CD4-positive, alpha-beta T cell (primary cell): ENCODE measurements at regions not wholly inside any gene's neighbourhood (a gene's known extent, or its start where the extent isn't known, plus 50 kb on each side); places are given as distances from the start of the nearest gene placed in this dataset.

ENCODE experiments used
- ATAC-seq: fragments of 200-7000 bp; cut with Tn5 transposase; one replicate; pipeline ENCODE4 v1.10.0; 2022; ENCODE audit warnings: mild to moderate bottlenecking; ENCODE audit not compliant: poor library complexity
- CTCF ChIA-PET: fragments of 350-600 bp; sonication (Branson Sonifier 250); formaldehyde crosslinking; loops from one replicate; lab custom pipeline; 2021; ENCODE audit warnings: antibody characterized with exemption, inconsistent platforms; lab: Charles Lee
- POLR2A ChIA-PET: fragments of 350-600 bp; sonication (Branson Sonifier 250); formaldehyde crosslinking; loops from one replicate; lab custom pipeline; 2021; ENCODE audit warnings: antibody characterized with exemption, inconsistent platforms; lab: Charles Lee
- DNase-seq, 14 experiments: peaks; one replicate each; pipeline ENCODE4 v3.0.0-alpha.2; 2013 to 2020; ENCODE audit warnings: mixed read lengths in 2 of 14
- H3K27ac ChIP-seq, 2 donors: one replicate each; pipeline versions ENCODE4 v1.5.1 to v1.7.0; 2013; ENCODE audit warnings: low read length in 2 of 2, low read depth in 1 of 2, mild to moderate bottlenecking in 1 of 2
- H3K27me3 ChIP-seq, 2 experiments: 1 replicate in 1 of 2; 2 replicates in 1 of 2; pipeline versions ENCODE4 v1.6.1 to v1.7.0; 2013; ENCODE audit warnings: low read length in 2 of 2, control low read depth in 1 of 2, mild to moderate bottlenecking in 1 of 2, moderate library complexity in 1 of 2; ENCODE audit not compliant: insufficient read depth in 2 of 2, control insufficient read depth in 1 of 2
- H3K36me3 ChIP-seq: one replicate; pipeline ENCODE4 v1.6.1; 2013; ENCODE audit warnings: low read length, control low read depth; ENCODE audit not compliant: insufficient read depth
- H3K4me1 ChIP-seq: one replicate; pipeline ENCODE4 v1.6.1; 2013; ENCODE audit warnings: low read length, control low read depth; ENCODE audit not compliant: insufficient read depth
- H3K4me3 ChIP-seq: one replicate; pipeline ENCODE4 v1.5.1; 2013; ENCODE audit warnings: mild to moderate bottlenecking, low read length, moderate library complexity
- H3K9me3 ChIP-seq, 2 experiments: 1 replicate in 1 of 2; 2 replicates in 1 of 2; pipeline versions ENCODE4 v1.6.1 to v1.7.0; 2013; ENCODE audit warnings: low read length in 2 of 2, mild to moderate bottlenecking in 2 of 2, control low read depth in 1 of 2, moderate library complexity in 1 of 2; ENCODE audit not compliant: control insufficient read depth in 1 of 2, insufficient read depth in 1 of 2
- H3K27ac Mint-ChIP-seq: one replicate; pipeline ENCODE4 v1.8.0; 2020; ENCODE audit warnings: mixed read lengths
- H3K27me3 Mint-ChIP-seq: one replicate; pipeline ENCODE4 v1.8.0; 2021; ENCODE audit warnings: mixed read lengths
- H3K36me3 Mint-ChIP-seq: one replicate; pipeline ENCODE4 v1.8.0; 2021; ENCODE audit warnings: low read depth, mixed read lengths
- H3K4me1 Mint-ChIP-seq: one replicate; pipeline ENCODE4 v1.8.0; 2021; ENCODE audit warnings: low read depth, mixed read lengths
- H3K4me3 Mint-ChIP-seq: one replicate; pipeline ENCODE4 v1.8.0; 2020; ENCODE audit warnings: mild to moderate bottlenecking, mixed read lengths
- H3K9me3 Mint-ChIP-seq: one replicate; pipeline ENCODE4 v1.8.0; 2020; ENCODE audit warnings: mixed read lengths
- intact Hi-C, 2 experiments: fragments of 100-400 bp; cut with DNase I in 1 of 2; cut with micrococcal nuclease in 1 of 2; formaldehyde crosslinking; loops; one replicate each; pipeline versions ENCODE4 v1.15.1 to v1.9.0; 2023 to 2025; cut with DNase I, micrococcal nuclease
- TF ChIP-seq, protein P1 (sequence below): fragments of 200-600 bp; IDR thresholded peaks from one replicate; pipeline ENCODE4 v1.8.0; 2022; ENCODE audit warnings: antibody characterized with exemption, mild to moderate bottlenecking

- Mint-ChIP-seq H3K9me3 (peaks cover 7% of the 10 kb centered on the region), H3K27me3 (no peaks in the 10 kb centered on the region), H3K36me3 (no peaks in the 10 kb centered on the region), H3K4me1 (no peaks in the 10 kb centered on the region), H3K4me3 (no peak overlapping the region), H3K27ac (no peak overlapping the region)
- DNase-seq (no peak), ATAC-seq (no peak)
- Histone ChIP-seq H3K4me3 (no peak overlapping the region), H3K36me3 (no peaks in the 10 kb centered on the region), H3K4me1 (no peaks in the 10 kb centered on the region), H3K27me3 (no peaks in the 10 kb centered on the region), H3K9me3 (peaks cover 0 to 4% of the 10 kb centered on the region in 2 experiments), H3K27ac (no peak overlapping the region)
- ChIA-PET POLR2A (no interaction called here), CTCF (interaction anchor here (0.7 kb wide), 1 partner anchor 10 kb away, joined by 3 read pairs; no protein-coding TSS in a partner anchor)
- TF ChIP-seq, protein P1, sequence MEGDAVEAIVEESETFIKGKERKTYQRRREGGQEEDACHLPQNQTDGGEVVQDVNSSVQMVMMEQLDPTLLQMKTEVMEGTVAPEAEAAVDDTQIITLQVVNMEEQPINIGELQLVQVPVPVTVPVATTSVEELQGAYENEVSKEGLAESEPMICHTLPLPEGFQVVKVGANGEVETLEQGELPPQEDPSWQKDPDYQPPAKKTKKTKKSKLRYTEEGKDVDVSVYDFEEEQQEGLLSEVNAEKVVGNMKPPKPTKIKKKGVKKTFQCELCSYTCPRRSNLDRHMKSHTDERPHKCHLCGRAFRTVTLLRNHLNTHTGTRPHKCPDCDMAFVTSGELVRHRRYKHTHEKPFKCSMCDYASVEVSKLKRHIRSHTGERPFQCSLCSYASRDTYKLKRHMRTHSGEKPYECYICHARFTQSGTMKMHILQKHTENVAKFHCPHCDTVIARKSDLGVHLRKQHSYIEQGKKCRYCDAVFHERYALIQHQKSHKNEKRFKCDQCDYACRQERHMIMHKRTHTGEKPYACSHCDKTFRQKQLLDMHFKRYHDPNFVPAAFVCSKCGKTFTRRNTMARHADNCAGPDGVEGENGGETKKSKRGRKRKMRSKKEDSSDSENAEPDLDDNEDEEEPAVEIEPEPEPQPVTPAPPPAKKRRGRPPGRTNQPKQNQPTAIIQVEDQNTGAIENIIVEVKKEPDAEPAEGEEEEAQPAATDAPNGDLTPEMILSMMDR: no peak
- intact Hi-C loops: no loop called here
Measured at GRCh38 chr11:41666951-41667653, 207.7 kb upstream of the LRRC4C start.

DNA sequence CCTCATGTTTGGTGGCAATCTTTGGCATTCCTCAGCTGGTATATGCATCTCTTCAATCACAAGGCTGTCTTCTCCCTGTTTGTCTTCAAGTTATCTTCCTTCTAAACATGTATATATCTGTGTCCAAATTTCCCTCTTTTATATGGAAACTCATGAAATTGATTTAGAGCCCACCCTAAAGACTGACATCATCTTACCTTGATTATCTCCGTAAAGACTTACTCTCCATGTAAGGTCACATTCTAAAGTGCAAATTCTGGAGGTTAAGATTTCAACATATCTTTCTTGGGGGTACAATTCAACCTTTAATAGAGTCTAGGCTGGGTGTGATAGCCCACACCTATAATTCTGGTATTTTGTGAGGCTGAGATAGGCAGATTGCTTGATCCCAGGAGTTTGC lies 215.8 kb upstream of the LRRC4C start:
- TF ChIP-seq, protein P1: no peak
- no peak overlapping the region for H3K27ac ChIP-seq
- no peak overlapping the region for H3K27ac Mint-ChIP-seq
- no peaks in the 10 kb centered on the region for H3K36me3 Mint-ChIP-seq
- no peak overlapping the region for H3K4me3 ChIP-seq
- no peaks in the 10 kb centered on the region for H3K36me3 ChIP-seq
- DNase-seq (no peak), ATAC-seq (no peak)
- ChIA-PET POLR2A (no interaction called here), CTCF (no interaction called here)
- H3K4me1 Mint-ChIP-seq: no peaks in the 10 kb centered on the region
- H3K4me1 ChIP-seq: no peaks in the 10 kb centered on the region
- intact Hi-C loops: no loop called here
- H3K9me3 Mint-ChIP-seq: peaks cover 9% of the 10 kb centered on the region
- H3K27me3 Mint-ChIP-seq: no peaks in the 10 kb centered on the region
- H3K4me3 Mint-ChIP-seq: no peak overlapping the region
- H3K9me3 ChIP-seq: no peaks in the 10 kb centered on the region
- no peaks in the 10 kb centered on the region for H3K27me3 ChIP-seq

- TF ChIP-seq, protein P1: no peak
- no peaks in the 10 kb centered on the region for H3K36me3 Mint-ChIP-seq
- H3K27ac Mint-ChIP-seq: no peak overlapping the region
- no peaks in the 10 kb centered on the region for H3K4me1 ChIP-seq
- H3K27me3 Mint-ChIP-seq: no peaks in the 10 kb centered on the region
- DNase-seq: no peak
- no peak overlapping the region for H3K27ac ChIP-seq
- intact Hi-C loops: no loop called here
- no peak for ATAC-seq
- H3K4me3 ChIP-seq: no peak overlapping the region
- H3K27me3 ChIP-seq: no peaks in the 10 kb centered on the region
- ChIA-PET POLR2A (no interaction called here), CTCF (no interaction called here)
- H3K4me1 Mint-ChIP-seq: no peaks in the 10 kb centered on the region
- peaks cover 0 to 6% of the 10 kb centered on the region in 2 experiments for H3K9me3 ChIP-seq
- peaks cover 8% of the 10 kb centered on the region for H3K9me3 Mint-ChIP-seq
- no peak overlapping the region for H3K4me3 Mint-ChIP-seq
- H3K36me3 ChIP-seq: no peaks in the 10 kb centered on the region
Measured at GRCh38 chr11:41713030-41713429, 253.6 kb upstream of the LRRC4C start.
